HG02938 (cell line): ENCODE measurements at regions not wholly inside any gene's neighbourhood (a gene's known extent, or its start where the extent isn't known, plus 50 kb on each side); places are given as distances from the start of the nearest gene placed in this dataset.

Source experiments
- ATAC-seq: cut with Tn5 transposase; IDR thresholded peaks from one replicate; pipeline ENCODE4 v1.9.1; 2021; ENCODE audit warnings: mild to moderate bottlenecking, moderate library complexity; ENCODE audit not compliant: unreplicated experiment

DNA sequence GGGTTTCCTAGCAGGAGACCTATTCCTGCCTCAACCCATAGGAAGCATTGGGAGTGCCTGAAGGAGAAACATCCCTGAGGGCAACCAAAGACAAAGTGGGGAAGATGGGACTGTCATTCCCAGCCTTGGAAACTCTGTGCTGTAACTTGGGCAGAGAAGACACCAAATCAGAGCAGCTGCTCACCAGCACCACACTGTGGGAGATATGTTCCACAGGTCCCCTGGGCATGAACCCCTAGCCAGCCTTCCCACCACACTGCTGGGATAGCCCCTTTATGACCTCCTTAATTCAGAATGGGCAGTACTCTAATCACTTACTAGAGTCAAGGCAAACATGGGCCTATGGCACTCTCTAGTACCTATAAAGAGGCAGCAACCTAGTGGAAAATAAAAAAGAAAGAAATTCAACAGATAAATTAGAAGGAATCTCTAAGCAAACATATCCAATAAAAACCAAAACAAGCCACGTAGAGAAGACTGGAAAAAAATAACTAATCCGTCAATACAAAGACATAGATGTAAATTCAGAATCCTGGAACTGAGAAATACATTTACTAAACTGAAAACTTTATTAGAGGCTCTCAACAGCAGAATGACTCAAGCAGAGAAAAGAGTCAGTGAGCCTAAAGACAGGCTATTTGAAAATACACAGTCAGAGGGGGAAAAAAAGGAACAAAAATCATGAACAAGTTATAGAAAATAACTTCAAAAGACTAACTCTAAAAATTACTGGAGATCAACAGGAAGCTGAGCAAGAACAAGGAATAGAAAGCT is 878.4 kb upstream of the FRG1 start:
- ATAC-seq = no peak

DNA sequence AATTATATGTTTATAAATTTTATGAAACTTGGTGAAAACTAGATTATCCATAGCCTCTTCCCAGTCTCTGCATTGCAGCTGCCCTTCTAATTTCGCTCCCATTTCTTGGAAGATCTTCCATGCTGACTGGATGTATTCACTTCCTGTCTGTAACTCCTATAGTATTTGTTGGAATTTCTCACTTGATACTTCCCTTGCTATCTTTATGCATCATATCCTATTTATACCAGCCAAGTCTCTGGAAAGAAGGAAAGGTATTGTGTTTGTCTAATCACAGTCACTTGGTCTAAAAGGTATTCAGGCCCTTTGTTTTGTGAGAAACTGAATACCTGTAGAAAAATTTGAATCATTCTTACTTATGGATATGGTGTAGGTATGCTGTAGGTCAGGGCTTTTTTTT is 870.9 kb upstream of the FRG1 start:
- ATAC-seq = no peak

DNA sequence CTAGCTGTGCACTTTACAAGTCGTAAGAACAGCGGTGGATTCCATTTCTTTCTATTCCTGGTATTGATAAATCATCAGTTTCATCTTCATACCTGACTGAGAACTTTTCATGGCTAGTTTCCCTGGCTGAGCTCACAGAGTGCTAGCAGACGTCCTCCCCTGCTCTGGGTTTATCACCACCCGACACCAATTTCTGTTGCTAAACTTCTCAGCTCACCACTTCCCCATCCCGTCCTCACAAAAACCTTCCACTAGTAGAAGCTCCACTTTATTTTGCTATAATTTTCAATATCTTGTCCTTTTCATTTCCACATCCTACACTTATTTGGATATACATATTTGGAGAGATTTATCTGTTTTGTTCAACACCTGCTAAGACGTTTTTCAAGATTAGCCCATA is 869.4 kb upstream of the FRG1 start:
- no peak for ATAC-seq

DNA sequence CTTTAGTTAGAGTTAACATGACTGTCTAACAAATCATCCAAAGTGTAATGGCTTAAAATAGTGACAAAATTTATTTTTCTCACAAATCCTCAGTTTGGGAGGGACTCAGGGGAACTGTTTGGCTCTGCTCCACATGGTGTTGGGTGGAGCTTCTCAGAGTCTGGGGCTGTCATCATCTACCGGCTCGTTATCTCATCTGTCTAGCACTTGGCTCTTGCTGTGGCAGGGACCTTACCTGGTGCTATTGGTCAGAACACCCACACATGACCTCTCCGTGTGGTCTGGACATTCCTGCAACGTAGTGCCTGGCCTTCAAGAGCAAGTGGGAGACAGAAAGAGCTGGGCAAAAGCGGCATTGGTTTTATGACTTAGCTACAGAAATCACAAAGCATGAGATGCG is 866.9 kb upstream of the FRG1 start:
- no peak for ATAC-seq

DNA sequence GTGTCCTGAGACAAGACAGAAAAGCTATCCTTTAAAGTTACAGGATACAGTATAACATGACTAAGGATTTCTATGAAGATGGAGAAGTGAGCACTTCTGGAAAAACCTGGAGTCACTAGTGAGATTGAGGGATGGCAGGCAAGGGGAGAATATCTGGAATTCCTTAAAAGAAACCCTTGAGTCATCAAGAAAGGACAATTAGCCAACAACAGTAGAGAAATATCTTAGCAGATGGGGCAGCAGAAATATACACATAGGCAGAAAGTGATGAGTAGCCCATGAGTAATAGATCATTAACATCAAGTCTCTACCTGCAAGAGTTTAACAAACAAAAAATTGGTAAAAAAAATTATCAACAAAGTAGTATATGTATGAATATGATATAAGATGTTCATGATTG is 858.8 kb upstream of the FRG1 start:
- ATAC-seq = no peak

DNA sequence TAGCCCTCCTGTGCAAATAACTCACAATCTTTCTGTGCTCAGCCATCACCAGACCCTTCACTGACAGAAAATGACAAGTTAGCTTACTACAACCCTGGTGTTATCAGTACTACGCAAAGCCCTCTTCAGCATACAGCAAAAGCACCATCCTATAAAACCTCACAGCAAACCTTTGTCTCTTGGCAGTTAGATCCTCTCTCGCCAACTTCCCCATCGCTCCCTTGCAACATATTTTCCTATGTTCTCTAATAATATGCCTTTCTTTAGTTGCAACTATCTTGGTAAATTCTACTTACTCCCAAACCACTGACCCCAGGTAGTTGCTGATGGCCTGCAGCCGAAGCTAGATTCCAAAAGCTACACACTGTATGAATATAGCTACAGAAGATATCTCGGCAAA is 856.9 kb upstream of the FRG1 start:
- no peak for ATAC-seq

DNA sequence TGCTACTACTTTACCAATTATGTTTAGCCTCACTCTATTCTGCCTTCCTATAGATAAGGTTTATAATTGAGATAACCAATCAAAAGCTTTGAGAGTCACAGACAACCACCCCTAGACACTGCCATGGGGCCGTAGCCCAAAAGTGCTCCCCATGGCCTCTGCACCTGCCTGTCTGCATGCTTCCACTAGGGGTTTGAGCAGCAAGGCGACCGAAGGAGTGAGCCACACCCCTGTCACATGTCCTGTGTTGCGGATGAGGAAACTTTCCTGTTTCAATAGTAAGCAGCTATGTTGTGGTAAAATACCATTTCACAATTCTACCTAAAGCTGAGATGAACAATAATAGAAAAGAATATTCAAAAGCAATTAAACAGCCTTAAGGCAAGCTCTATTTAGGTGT is 856.0 kb upstream of the FRG1 start:
- no peak for ATAC-seq

DNA sequence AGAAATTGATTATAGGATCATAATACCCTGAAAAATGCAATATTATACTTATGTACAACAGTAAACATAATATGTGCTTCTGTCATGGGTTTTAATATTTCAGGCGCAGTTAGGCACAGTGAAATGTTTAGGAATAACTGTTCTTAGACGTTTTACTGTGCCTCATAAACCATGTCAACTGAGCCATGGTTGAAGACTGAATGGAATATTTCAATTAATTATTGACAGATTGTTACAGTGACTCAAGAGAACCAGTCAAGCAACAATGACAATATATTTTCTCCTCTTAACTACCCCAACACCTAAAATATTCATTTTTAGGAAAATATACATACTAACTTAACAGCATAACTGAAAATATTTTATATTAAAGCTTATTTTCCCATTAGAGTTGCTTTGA is 852.7 kb upstream of the FRG1 start:
- no peak for ATAC-seq

DNA sequence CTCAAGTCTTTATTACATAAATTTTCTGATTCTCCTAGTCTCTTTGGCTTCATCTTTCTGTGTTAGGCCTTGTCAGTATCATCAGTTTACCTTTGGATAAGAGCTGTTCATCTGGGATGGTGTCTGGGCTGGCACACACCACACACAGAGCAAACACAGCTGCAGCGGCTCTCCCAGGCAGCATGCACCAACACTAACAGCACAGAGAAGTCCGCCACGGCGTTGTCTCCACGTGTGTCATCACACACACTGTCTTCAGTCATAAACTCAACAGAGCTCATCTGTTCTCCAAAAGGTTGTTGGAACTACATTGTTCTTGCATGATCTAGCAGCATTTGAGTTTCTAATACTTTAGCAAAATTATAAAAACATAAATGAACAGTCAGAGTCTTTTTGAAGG is 851.9 kb upstream of the FRG1 start:
- ATAC-seq = no peak

DNA sequence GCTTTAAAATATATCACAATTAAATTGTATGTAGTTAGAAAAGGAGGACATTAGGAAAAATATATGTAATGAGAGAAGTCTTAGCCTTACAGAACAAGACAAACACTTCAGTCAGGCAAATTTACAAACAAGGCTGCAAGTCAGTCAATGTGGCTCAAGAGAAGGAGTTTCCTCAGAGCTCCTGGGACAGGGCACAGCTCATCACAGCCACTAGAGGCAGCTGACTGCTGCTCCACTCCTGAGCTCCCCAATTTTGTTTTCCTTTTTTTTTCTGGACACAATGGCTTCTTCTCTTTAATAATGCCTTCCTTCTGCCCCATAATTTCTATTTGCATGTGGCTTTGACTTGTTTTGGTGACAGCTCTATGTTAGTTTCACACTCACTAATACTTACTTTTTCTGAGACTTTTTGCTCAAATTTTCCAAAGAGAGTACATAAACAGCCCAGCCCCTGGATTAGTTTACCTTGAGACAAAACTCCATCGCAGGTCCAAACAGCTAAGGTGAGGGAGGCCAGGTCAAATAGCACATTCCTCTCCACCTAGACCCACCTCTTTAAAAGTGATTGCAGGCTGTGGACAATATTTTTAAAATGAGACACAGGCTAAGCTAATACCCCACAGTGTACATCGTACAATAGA is 850.4 kb upstream of the FRG1 start:
- ATAC-seq = no peak

DNA sequence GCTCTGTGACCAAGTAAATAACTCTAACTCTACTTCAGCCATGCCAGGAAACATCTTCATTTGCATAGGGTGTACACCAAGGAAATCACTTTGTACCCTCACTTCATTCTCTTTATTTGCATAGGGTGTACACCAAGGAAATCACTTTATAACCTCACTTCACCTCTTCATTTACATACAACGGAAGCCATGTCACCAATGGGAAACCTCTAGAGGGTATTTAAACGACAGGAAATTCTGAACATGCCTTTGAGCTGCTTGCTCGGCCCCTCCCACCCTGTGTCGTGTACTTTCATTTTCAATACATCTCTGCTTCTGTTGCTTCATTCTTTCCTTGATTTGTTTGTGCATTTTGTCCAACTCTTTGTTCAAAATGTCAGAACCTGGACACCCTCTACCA is 848.1 kb upstream of the FRG1 start:
- ATAC-seq = no peak

DNA sequence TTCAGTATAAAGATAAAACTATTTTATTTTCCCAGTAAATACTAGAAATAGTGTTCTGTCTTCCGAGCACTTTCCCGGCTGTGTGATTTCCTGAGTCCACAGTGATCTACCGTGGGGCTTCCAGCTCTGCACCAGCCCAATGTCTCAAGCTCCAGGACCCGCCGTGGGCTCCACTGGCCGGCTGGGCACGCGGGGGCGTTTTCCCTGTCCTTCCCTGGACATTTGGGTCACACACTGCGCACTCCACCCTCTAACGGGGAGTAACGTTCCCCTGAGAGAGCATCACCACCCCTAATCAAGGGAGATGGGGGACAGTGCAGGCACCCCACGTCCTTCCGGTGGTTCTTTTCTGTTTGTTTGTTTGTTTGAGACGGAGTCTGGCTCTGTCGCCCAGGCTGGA is 844.6 kb upstream of the FRG1 start:
- ATAC-seq = no peak

DNA sequence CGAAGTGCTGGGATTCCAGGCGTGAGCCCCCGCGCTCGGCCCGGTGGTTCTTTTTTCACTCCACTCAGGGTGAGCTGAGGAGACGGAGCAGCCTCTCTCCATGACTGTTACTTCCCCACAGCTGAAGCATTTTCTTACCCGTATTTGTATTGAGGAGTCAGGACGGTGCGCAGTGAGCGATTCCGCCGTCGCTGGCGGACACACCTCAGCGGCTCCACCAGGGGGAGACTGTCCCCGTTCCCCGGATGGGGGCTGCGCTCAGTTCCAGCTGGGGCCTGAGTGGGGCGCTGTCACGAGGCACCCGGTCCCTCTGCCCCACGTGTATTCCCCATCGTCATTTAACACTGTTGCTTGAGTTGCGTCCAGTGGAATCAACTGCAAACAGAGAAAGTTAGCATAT is 844.0 kb upstream of the FRG1 start:
- ATAC-seq = no peak

DNA sequence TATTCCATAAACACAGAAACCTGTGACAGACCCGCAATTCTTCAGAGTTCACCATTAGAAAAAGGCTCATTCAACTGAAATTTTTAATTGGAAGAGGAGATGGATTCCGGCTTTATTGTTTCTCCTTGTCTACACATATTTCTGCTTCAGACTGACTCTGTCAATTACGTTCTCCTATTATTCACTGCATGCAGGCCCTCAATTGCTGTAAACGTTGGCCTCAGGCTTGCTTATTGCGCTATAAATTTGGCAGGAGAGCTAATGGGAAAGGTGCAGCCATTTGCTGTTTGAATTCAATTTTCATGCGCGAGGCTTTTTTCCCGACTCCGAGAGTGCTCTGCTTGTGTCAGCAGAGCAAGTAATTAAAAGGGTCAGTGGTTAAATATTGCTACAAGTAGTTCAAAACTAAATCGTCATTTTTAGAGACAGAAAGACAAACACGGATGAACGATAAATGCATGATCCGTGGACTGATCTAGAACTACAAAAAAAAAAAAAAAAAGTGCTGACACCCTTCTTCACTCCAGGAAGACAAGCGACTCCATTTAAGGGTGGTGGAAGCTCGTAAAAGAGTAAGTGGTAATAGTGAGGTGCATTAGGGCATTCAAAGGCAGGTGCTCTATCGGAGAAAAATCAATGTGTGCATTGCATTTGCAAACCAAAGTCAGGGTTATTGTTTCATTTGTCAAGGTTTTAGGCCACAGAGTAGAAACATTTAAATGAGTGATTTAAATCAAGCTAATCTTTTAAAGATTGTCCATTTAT is 841.6 kb upstream of the FRG1 start:
- no peak for ATAC-seq

DNA sequence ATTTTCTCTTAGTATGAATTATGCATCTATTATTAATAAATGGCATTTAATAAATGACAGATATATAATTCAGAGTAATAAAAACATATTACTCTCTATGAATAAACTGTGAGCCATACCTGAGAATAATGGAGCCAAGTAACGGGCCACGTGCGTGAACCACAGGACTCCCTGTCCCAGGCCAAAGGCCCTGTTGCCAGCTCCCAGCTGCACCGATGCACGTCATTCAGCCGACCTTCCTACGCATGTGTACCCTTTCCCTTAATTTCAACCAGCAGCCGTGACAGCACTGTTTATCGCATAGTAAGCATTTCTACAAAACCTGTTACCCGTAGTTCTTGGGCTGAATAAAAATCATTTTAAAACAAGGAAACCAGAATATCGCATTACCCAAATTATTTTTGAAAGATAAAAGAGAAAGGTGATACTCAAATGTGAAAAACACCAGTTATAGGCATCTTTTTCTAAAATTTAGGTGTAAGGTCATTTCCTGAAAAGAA is 827.2 kb upstream of the FRG1 start:
- ATAC-seq = no peak

DNA sequence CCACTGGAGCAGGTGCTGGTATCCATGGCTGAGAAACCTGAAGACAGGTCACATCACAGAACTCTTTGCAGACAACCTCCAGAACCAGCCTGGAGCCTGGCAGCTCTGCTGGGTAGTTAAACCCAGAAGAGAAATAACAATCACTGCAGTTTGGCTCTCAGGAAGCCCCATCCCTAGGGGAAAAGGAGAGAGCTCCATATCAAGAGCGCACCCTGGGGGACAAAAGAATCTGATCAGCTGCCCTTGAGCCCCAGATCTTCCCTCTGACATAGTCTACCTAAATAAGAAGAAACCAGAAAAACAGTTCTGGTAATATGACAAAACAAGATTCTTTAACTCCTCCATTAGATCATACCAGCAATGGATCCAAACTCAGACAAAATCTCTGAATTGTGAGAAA is 823.2 kb upstream of the FRG1 start:
- ATAC-seq = no peak

DNA sequence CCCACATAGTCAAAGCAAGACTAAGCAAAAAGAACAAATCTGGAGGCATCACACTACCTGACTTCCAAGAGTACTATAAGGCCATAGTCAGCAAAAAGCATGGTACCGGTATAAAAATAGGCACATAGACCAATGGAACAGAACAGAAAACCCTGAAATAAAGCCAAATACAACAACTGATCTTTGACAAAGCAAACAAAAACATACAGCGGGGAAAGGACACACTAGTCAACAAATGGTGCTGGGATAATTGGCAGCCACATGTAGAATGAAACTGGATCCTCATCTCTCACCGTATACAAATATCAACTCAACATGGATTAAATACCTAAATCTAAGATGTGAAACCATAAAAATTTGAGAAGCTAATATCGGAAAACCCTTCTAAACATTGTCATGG is 819.3 kb upstream of the FRG1 start:
- no peak for ATAC-seq

DNA sequence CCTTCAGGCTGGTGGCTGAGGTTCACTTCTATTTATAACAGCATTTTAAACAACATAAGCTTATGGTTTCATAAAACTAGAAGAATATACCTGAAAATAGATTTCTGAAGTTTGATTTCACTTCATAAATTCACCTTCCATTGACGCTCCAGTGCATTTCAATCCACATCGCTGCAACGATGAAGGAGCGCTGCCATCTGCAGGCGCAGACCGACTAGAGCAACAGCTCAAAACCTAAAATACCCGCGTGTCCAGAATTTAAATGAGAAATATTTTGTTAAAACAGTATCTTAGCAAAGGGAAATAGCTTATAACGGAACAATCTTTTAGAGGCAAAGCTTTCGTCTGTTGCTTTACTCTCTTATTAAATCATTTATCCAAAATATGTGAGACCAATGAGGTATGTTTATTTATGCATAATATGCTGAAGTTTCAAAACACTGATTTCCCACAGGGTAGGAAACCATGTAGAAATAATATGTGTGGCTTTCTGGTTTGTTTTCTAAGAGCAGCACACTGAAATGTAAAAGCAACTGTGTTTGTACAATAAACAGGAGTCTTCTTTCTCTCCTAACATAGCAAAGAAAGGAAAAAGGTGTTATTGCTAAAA is 816.4 kb upstream of the FRG1 start:
- no peak for ATAC-seq

DNA sequence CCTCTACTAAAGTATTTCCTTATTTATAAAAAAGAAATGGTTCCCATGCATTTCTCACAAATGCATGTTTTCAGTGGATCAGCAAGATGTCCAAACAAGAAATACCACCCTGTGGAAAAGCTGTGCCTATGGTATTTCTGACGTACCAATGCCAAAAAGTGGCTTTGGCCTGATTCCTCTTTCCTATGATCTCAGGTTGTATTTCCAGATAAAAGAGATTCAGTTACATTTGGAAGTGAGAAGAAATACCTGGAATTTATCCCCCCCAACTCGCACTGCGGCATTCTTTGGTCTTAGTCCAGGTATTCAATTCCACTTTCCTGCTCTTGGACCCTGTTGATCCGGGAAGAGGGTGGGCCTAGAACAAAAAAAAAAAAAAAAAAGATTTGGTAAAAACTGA is 815.9 kb upstream of the FRG1 start:
- no peak for ATAC-seq

DNA sequence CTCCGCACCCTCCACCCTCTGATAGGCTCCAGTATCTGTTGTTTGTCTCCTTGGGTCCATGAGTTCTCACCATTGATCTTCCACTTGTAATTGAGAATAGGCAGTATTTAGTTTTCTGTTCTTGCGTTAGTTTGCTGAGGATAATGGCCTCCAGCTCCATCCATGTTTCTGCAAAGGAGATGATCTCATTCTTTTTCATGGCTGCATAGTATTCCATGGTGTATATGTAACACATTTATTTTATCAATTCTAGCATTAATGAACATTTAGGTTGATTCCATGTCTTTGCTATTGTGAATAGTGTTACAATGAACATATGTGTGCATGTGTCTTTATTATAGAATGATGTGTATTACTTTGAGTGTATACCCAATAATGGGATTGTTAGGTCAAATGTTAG is 814.6 kb upstream of the FRG1 start:
- no peak for ATAC-seq

DNA sequence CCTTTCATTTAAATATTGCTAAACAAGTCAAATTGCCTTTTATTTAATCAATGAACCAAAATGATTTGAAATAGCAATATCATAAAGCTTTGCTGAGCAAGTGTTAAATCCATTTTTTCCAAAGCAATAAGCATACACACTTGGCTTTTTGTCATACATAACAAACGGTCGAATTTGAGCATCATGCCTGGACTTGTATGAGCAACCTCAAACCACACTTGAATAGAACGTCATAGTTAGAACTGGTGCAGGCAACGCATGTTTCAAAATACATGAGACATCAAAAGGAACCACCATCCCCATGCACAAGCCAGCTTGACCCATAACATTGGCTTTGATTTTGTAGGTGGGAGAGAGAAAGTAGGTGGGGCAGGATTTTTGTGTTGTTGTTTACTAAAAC is 812.3 kb upstream of the FRG1 start:
- no peak for ATAC-seq
